ENCODE measurements at regions not wholly inside any gene's neighbourhood (a gene's known extent, or its start where the extent isn't known, plus 50 kb on each side); places are given as distances from the start of the nearest gene placed in this dataset.

DNA sequence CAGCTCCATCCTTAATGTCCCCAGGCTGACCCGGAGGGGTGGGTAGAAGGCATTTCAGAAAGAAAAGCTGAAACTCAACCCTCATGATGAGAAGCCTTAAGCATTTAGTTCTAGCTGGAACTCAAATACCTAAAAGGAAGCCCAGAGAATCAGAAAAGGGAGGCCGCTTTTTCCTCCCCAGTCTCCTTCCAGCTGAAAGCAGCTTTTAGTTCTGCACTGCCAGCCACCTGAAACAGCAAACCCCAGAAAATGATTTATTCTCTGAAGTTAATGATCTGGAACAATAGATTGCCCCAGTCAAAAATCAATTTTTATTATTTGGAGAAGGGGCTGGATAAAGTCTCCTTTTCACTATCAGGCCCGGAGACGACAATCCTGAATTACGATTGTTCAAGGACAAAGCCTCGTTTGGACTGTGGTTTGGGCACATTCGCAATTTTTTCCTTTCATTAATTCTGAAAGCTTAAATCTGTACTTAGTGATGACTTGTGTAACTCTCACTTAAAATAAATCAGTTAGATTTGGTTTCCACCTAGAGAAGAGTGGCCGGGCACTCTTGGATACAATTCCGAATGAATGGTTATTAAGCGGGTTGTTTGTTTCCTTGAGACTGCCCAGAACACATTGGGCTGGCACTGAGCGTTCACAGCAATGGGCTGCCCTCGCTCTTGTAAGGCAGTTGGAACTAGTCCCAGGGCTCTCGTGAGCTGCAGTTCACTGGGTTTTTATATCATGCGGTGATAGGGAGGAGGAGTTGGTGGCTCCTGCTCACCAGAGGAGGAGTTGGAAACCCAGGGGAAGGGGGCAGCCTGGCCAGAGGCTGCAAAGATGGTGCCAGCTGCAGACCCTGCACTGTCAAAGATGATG is 262.2 kb downstream of the CCSER2 start:
- H3K4me1 Mint-ChIP-seq (ENCODE audit: low read depth, unreplicated experiment), result no peaks in the 10 kb centered on the region
- H3K36me3 Mint-ChIP-seq (ENCODE audit: insufficient read depth, unreplicated experiment), result no peaks in the 10 kb centered on the region
- TF ChIP-seq, protein P1, sequence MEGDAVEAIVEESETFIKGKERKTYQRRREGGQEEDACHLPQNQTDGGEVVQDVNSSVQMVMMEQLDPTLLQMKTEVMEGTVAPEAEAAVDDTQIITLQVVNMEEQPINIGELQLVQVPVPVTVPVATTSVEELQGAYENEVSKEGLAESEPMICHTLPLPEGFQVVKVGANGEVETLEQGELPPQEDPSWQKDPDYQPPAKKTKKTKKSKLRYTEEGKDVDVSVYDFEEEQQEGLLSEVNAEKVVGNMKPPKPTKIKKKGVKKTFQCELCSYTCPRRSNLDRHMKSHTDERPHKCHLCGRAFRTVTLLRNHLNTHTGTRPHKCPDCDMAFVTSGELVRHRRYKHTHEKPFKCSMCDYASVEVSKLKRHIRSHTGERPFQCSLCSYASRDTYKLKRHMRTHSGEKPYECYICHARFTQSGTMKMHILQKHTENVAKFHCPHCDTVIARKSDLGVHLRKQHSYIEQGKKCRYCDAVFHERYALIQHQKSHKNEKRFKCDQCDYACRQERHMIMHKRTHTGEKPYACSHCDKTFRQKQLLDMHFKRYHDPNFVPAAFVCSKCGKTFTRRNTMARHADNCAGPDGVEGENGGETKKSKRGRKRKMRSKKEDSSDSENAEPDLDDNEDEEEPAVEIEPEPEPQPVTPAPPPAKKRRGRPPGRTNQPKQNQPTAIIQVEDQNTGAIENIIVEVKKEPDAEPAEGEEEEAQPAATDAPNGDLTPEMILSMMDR (IDR thresholded peaks at IDR 0.05; ENCODE audit: unreplicated experiment), result no peak
- no peak for DNase-seq
- CTCF ChIA-PET, result no interaction called here
- intact Hi-C loops (cut with micrococcal nuclease; ENCODE audit: unreplicated experiment), result no loop called here
- H3K4me3 Mint-ChIP-seq (ENCODE audit: low read depth, unreplicated experiment), result no peak overlapping the region
- no peak overlapping the region for H3K27ac Mint-ChIP-seq (ENCODE audit: unreplicated experiment)
- H3K9me3 Mint-ChIP-seq (ENCODE audit: low read depth, unreplicated experiment), result no peaks in the 10 kb centered on the region
- H3K27me3 Mint-ChIP-seq (ENCODE audit: unreplicated experiment), result peaks cover 72% of the 10 kb centered on the region
- no TSS peak for BruUV-seq (replicated peaks)

DNA sequence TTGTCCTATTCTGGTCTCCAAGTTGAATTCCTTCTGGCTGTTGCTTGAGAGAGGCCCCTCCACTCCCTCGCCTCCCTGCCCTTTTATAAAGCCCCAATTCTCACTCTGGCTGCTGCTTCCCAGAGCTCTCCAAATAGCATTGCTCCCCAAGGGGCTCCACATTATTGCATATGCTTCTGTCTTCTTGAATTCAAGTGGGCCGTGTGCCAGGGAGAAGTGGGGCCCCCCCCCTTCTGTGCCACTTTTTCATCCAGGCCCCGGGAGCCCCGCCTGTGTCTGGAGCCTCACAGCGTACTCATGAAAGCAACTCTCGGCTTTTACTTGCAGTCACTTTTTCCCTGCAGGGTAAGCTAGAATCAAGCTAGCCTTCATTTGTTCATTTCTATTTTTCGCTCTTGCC is 265.1 kb downstream of the CCSER2 start:
- Mint-ChIP-seq H3K4me3 (ENCODE audit: low read depth, unreplicated experiment) (no peak overlapping the region), H3K36me3 (ENCODE audit: insufficient read depth, unreplicated experiment) (no peaks in the 10 kb centered on the region), H3K9me3 (ENCODE audit: low read depth, unreplicated experiment) (peaks cover 2% of the 10 kb centered on the region), H3K4me1 (ENCODE audit: low read depth, unreplicated experiment) (no peaks in the 10 kb centered on the region), H3K27me3 (ENCODE audit: unreplicated experiment) (peaks cover 87% of the 10 kb centered on the region), H3K27ac (ENCODE audit: unreplicated experiment) (no peak overlapping the region)
- CTCF ChIA-PET, result no interaction called here
- intact Hi-C loops (cut with micrococcal nuclease; ENCODE audit: unreplicated experiment), result no loop called here
- no TSS peak for BruUV-seq (replicated peaks)
- DNase-seq, result no peak
- TF ChIP-seq, protein P1 (IDR thresholded peaks at IDR 0.05; ENCODE audit: unreplicated experiment), result no peak

GRCh38 chr10:84596585-84596984 is 268.2 kb downstream of the CCSER2 start:
- intact Hi-C loops (cut with micrococcal nuclease; ENCODE audit: unreplicated experiment), result no loop called here
- Mint-ChIP-seq H3K27me3 (ENCODE audit: unreplicated experiment) (peaks cover 68% of the 10 kb centered on the region), H3K36me3 (ENCODE audit: insufficient read depth, unreplicated experiment) (no peaks in the 10 kb centered on the region), H3K27ac (ENCODE audit: unreplicated experiment) (no peak overlapping the region), H3K9me3 (ENCODE audit: low read depth, unreplicated experiment) (peaks cover 3% of the 10 kb centered on the region), H3K4me3 (ENCODE audit: low read depth, unreplicated experiment) (no peak overlapping the region), H3K4me1 (ENCODE audit: low read depth, unreplicated experiment) (no peaks in the 10 kb centered on the region)
- DNase-seq, result no peak
- CTCF ChIA-PET, result interaction anchor here (0.7 kb wide), 1 partner anchor 466 kb away, joined by 5 read pairs; no protein-coding TSS in a partner anchor
- no TSS peak for BruUV-seq (replicated peaks)
- TF ChIP-seq, protein P1 (IDR thresholded peaks at IDR 0.05; ENCODE audit: unreplicated experiment), result no peak

DNA sequence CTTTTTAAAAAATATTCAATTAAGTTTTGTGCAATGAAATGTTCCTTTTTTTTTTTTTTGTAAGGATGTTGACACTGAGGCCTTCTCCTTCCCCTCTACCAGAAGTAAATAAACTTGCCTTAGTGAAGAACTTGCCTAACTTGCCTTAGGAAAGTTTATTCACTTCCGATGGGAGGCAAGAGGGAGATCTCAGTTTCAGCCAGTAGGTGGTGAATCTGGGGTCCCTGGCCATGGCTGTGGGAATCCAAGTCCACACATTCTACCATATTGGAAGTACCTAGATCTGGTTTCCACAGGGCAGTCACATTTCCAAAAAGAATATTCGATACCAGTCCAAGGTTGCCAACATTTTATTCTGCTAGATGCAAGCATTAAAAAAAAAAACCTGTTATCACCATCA is 270.9 kb downstream of the CCSER2 start:
- H3K4me3 Mint-ChIP-seq (ENCODE audit: low read depth, unreplicated experiment), result no peak overlapping the region
- CTCF ChIA-PET, result no interaction called here
- TF ChIP-seq, protein P1 (IDR thresholded peaks at IDR 0.05; ENCODE audit: unreplicated experiment), result no peak
- intact Hi-C loops (cut with micrococcal nuclease; ENCODE audit: unreplicated experiment), result no loop called here
- no peak overlapping the region for H3K27ac Mint-ChIP-seq (ENCODE audit: unreplicated experiment)
- peaks cover 43% of the 10 kb centered on the region for H3K27me3 Mint-ChIP-seq (ENCODE audit: unreplicated experiment)
- no peaks in the 10 kb centered on the region for H3K4me1 Mint-ChIP-seq (ENCODE audit: low read depth, unreplicated experiment)
- no peak for DNase-seq
- no TSS peak for BruUV-seq (replicated peaks)
- peaks cover 3% of the 10 kb centered on the region for H3K9me3 Mint-ChIP-seq (ENCODE audit: low read depth, unreplicated experiment)
- H3K36me3 Mint-ChIP-seq (ENCODE audit: insufficient read depth, unreplicated experiment), result no peaks in the 10 kb centered on the region
